ENCODE measurements at regions not wholly inside any gene's neighbourhood (a gene's known extent, or its start where the extent isn't known, plus 50 kb on each side); places are given as distances from the start of the nearest gene placed in this dataset.
"Not testable (repeated sequence)": the region's sequence is repeated elsewhere in the genome, so short reads cannot be mapped to it uniquely, and the experiment has no call there.

DNA sequence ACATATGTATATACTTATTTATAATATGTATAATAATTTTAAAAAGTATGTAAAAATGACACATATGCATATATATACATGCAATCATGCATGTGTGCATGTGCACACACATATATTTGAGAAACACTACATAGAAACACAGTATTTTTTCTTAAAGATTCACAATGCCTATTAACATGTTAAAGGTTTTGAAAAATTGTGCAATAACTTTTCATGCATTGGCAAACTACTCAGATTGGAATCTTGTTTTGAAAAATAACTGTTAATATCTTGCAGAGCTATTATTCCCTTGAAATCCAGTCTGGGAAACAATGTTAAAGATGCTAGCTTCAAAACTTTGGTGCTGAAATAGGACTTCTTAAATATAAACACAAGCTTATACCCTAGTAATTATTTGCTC is 256.2 kb upstream of the P2RY1 start:
- DNase-seq = no peak

DNA sequence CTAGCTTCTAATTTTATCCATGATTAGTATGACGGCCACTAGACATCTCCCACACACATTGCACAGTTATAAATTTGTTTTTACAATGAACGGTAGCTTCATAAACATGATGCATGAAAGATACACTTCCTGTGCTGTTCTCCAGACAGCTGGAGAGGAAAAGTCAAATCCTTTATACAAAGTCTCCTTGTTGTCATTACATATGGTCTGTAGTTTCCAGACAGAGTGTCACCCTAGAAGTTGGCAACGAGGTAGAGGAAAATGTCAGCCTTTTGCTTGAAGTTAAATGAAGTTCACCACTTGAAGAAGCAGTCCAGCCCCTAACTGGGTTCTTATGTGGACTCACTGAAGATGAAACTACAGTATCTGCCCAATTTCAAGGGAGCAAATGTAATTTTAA is 253.0 kb upstream of the P2RY1 start:
- no peak for DNase-seq

DNA sequence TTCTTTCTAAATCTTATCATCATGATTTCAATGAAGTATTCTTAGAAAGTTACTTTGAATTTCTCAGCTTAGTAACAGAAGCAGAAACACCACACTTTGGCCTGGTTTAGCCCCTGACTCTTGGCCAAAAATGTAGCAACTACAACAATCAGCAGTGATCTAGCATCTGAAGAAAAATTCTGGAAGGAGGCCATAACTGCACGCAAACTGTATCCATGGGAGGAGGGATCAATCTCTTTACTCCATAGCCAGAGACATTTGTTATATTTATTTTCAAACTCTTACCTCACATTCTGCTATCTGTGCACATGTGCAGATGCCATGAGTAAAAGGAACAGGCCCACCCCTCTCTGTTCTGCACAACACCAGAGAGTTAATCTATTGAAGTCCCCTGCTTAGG is 251.0 kb upstream of the P2RY1 start:
- no peak for DNase-seq

DNA sequence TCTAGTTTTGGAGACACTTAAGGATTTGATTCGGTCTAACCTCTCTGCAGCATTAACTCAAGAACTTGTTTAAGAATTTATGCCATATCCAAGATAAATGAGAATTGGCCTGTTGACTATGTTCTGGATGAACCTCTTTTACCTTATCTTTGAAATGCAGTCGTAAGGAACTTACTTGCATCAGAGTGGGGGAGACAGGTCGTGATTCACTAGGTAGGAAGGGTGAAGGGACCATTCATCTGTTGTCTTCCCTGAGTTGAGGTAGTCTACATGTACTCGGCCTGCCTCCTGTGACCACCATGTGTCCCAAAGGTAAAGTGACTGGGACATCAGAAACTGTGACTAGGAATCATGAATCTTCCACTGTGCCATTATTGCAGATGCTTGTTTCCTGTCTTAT is 248.0 kb upstream of the P2RY1 start:
- DNase-seq = no peak

DNA sequence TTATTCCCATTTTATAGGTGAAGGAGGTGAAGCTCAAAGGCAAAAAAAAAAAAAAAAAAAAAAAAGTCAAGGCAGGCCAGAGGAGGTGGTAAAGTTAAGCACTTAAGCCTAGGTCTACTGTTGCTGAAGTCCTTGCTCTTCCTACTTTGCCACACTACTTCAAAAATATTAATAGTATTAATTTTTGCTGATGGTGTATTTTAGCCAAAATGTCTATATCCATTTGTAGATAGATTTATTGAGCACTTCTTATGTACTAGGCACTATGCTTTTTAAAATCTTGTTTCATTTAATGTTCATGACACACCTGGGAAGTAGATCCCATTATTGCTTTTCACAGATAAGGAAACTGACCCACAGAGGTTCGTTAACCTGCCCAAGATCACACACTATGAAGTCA is 247.1 kb upstream of the P2RY1 start:
- no peak for DNase-seq

DNA sequence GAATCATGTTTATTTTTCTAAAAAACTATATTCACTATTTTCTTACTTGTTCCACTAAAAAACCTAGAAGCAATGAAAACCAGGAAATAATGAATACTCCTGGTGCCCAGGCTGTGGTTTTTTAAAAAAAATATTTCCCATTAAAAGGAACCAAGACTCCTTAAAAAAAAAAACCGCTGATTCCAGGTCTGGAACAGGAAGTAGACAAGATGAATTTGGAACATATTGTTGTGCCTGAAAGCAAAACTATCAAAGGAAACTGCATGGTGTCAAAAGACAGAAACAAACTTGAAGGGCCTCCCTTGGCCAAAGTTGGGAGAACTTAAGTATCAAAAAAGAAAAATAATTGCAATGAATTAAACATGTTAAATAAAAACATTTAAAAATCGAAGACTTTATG is 245.3 kb upstream of the P2RY1 start:
- no peak for DNase-seq

DNA sequence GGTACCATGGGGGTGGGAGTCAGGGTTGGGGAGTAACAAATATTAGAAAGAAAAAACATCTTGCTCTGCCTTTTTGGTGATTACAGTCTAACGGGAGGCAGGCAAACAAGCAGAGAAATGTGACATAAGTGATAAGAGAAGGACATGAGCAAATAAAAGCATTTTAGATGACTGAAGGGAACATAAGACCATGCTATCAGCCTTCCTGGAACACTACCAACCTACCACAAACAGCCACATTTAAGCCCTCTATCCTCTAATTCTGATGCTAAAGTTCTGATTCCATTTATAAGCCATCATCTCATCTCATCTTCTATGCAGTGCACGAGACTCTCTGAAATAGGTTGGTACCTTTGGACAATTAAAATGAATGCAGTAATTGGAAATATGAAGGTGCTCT is 243.4 kb upstream of the P2RY1 start:
- no peak for DNase-seq

DNA sequence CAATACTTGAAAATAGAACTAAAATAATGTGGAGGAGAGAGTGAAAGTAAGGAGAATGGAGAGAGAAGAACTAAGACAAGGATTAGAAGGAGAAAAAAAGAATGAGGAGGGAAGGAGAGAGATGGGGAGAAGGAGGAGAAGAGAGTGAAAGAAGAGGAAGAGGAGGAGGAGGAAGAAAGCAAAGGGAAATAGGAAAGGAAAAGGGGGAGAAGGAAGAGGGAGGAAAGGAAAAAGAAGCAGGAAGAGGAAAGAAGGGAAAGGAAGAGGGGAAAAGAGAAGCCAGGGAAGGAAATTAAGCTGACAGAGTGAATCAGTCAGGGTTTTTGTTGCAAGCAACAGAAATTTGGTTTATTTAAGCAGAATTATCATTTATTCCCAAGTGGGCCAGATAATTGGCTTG is 241.7 kb upstream of the P2RY1 start:
- DNase-seq = no peak

DNA sequence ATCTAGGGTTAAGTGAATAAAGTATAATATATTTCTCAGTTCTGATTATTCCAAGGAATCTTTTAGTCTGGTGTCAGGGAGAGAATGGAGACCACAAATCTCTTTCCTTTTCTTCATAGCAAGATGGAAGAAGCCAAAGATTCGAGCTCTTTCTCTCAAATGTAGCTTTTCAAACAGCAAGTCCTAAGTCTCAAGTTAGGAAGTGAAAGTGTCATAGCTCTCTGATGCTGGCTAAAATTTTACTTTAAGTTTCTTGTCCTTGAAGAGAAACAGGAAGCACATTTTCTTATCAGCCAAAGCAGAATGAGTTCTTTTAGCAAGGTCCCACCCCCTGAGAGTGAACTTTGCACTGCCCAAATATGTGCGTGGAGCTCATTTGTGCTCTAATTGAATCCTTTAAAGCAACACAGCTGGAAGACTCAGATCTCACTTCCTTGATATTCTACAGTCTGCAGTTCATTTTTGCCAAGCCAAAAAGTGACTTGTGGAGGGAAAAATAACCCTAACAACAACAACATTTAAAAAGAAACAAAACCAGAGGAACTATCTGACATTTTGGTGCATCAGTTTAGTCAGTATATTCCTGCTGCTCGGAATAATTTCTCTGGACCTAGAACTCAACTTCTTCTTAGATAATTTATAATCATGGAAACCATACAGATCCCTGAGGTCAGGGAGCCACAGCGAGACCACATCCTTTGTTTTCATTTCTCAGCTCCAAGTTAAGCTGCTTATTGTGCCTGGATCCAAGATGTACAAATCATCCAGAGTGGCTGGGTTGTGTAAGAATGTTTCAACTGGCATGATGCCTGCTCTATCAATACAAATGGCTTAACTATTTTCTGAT is 238.7 kb upstream of the P2RY1 start:
- DNase-seq = peak in 1 of 51 donors; percentile 12

DNA sequence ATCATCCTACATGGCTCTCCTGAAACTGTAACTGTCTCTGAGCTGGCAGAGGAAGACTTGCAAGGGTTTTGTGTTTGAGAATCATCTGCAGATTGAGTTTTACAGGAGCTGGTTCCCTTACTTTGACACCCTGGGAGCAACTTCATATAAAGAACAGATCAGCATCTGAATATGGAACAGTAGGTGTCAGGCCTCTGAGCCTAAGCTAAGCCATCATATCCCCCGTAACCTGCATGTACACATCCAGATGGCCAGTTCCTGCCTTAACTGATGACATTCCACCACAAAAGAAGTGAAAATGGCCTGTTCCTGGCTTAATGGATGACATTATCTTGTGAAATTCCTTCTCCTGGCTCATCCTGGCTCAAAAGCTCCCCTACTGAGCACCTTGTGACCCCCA is 238.1 kb upstream of the P2RY1 start:
- not testable (repeated sequence) for DNase-seq

DNA sequence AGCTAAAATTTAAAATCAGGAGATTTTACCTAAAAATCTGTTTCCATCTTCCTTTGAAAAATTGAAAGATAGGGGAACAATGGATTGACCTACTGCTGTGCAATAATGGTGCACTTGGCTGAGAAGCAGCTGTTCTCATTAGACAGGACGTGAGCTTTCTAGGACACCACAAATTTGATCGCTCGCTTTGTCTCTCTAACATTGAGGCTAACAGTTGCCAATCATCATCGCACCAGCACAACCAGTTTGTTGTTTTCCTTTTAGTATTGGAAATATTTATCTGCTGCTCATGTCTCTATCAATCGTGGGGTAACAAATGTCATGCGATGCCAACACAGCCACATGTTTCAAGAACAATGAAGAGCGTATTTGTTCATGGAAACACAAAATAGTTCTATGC is 228.8 kb upstream of the P2RY1 start:
- peak in 1 of 51 donors; percentile 6 for DNase-seq

DNA sequence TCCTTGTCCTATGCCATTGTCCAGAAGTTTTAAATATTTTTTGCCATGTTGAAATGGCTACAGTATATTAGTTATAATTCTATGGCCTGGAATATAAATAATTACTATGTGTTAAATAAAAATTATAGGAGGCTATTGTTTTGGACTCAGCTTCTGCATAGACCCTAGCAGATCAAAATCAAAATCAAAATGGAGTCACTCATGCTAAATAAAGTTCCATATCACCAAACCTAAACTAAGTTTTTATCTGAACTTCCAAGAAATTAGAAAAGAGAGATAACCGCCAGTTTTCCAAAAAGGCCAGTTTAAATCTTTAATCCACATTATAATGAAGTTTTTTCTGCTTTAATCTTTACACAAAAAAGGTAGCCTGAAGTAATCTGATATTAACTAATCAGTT is 227.8 kb upstream of the P2RY1 start:
- no peak for DNase-seq

DNA sequence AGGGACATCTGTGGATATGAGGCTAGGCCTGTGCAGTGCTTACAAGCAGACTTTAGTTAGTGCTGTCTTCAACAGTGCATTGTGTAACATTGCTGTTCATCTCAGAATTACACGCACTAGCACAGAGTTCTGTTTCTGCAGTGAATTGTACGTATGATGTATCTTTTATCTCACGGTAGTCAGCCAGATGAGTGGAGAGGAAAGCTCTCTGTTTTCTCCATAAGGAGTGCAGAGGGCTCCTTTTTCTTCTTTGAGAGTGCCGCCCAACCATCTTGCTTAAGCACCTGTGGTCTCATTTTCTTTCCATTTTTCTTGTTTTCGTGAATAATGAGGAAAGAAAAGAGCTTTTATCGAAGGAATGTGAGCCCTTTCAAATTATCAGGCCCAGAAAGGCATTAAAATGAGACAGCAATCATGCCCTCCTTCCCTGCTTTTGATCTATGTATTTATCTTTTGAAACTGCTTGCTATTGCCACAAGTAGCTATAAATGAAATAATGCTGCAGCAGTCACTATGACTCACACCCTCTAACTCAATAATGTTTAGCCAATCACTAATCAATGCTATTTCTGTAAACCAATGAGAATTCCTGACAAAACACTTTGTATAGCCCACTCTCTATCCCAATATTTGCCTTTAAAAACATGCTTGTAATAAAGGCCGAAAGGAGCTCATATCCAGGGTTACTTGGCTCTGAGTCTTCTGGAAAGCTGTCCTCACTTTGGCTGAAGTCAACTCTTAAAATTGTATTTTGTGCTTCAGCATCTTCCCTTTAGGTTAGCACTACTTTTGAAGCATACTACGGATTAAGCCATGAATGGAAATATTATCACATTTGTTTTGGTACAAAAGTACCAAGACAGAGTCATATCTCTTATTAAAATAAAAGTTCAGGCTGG is 226.0 kb upstream of the P2RY1 start:
- no peak for DNase-seq

DNA sequence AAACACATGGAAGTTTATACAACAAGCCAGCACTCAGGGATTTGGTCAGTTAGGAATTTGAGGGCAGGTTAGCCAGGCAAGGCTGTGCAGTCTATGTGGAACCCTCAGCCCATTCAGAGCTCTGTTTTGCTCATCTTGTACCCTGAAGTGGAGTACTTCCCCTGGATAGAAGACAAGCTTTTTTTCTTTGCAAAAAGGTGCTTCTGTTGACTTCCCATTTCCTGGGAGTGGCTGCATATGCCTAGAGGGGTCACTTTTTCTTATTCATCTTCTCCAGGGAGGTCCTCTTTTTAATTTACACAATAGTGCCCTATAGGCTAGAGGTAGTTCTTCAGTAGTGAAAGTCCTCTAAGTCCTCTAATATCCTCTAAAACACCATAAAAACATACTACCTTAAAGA is 225.0 kb upstream of the P2RY1 start:
- no peak for DNase-seq

DNA sequence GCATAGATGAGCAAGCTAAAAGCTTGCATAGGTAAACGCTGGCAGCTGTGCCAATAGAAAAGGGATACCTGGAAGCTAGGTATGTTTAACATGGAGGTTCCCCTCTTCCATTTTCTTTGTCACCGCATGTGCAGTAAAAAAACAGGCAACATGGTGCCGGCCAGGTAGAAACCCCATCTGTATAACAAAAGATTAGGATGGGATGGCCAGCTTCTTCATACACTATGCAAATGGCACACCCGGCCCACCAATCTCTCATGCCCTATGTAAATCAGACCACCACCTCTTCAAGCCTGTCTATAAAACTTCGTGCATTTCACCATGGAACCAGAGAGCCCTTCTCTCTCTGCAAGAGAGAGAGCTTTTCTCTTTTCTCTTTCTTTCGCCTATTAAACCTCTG is 224.3 kb upstream of the P2RY1 start:
- no peak for DNase-seq

DNA sequence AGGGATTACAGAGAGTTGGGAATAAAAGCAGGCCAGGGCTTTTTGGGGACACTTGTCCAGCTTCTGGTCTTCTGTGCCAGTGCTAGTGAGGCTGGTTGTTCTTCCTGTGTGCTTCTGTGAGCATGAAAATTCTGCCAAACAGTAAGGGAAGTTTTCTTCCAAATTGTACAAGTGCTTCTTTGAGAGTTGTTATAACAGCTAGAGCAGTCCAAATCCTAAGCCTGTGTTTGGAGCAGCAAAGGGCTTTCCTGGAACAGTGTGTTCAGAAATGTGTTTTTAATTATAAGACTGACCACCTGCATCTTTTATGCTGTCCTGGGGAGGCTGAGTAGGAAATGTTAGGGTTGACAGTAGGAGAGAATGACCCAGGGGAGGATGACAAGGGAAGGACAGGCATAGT is 223.0 kb upstream of the P2RY1 start:
- DNase-seq = peak in 5 of 51 donors; percentile 4 to 45 (median 20)

DNA sequence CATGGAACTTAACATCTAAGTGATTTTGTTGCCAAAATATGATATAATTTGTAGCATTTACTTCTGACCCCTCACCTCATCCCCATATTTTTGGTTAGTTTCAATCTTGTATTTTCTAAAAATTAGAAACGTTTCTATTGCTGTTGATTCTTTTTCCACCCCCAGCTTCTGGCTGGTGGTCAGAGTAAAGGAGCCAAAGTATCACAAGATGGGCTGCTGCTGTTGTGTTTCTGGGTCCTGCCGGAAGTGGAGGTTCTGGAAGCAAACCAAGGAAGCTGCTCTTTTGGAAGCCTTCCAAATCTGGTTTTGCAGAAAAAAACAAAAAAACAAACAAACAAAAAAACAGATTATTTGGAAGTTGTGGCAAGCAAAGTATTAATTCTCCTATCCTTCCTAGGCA is 221.1 kb upstream of the P2RY1 start:
- DNase-seq = no peak

DNA sequence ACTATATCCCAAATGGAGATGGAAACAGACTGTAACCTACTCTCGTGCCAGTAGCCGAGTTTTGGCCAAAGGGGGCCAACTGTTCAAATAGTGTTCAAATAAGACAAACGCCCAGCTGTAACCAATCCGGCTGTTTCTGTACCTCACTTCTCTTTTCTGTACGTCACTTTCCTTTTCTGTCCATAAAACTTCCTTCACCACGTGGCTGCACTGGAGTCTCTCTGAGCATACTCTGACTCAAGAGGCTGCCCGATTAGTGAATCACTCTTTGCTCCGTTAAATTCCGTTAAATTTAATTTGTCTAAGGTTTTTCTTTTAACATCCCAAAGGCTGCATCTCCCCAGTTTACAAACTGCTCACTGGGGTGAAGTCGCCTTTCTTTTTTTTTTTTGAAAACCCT is 219.2 kb upstream of the P2RY1 start:
- DNase-seq = no peak

DNA sequence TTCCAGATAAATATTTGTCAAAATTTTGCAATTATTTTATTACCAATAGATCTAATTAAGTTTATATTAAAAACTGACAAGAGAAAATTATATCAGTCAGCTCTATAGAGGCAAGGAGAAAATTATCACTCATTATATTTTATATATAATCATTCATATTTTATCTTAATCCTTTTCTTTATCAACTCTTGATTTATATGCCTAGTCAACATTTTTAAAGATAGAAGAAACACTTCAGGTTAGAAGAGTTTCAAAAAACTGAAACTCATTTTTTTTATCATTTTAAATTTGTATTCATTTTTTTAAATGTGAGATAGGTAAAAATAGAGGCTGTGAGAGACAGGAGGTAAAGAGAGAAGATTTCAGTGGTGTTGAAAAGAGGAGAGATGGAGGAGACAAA is 217.3 kb upstream of the P2RY1 start:
- no peak for DNase-seq

DNA sequence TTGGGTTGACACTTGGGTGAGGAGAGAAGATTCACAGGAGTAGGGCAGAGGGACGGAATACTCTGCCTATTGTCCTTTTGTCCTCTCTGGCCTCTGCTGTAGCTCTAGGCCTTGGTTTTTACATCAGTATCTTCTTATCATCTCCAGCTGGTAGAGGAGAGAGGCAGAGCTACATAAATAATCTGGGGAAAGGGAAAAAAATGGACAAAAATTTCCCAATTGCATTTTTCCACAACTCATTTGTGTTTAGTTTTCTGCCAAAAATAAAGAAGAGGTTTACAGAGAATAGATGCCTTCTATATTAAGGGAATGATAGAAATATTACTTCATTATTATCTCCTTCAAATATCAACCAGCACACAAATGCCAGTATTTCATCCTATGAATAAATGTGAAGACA is 216.4 kb upstream of the P2RY1 start:
- no peak for DNase-seq

DNA sequence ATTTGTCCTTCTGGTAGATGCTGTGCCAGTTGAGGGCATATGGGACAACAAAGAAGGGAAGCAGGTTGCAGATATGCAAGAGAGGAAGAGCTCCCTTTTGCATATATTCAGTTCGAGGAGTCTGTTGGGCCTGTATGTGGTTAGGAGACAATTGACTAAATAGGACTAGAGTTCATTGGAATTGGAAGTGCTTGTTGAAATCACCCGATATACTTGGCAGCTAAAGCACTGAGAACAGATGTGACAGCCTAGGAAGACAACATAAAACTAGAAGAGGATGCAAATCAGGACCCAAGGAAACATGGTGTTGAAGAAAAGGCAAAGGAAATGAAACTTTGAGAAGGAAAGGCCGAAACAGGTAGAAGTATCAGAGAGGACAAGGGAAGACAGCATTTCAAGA is 215.2 kb upstream of the P2RY1 start:
- DNase-seq = no peak

DNA sequence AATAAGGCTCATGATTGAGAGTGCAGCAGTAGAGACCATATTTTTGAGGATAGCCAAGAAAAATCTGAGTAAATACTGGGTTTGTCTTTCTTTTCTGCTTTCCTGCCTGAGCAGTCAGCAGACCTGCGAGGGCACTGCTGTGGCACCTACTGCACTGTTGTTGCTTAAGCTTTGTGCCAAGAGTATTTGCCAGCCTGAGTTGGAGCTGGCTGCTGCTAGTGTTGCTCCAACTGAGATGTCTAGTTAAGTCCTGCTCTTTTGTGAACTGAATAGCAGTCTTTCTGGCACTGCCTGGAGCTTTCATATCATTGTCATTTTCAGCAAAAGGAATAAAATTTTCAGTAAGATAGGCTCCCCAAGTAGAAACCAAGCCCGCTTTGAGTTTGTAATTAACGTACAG is 214.5 kb upstream of the P2RY1 start:
- DNase-seq = peak in 29 of 51 donors; percentile 0 to 76 (median 32)
